ENCODE measurements at regions not wholly inside any gene's neighbourhood (a gene's known extent, or its start where the extent isn't known, plus 50 kb on each side); places are given as distances from the start of the nearest gene placed in this dataset.

GRCh38 chr6:120588424-120588823 lies 745.9 kb downstream of the TBC1D32 start:
- dilution Hi-C loops (cut with MboI; ENCODE audit: extremely low pct_ligation_motif_present, low sequenced_read_pairs), result no loop called here
- Histone ChIP-seq H3K4me3 (ENCODE audit: control insufficient read depth in 2 of 3, extremely low read depth in 1 of 3, insufficient read depth in 2 of 3, low read depth in 1 of 3, low read length in 3 of 3) (no peak overlapping the region), H3K9me1 (ENCODE audit: control insufficient read depth, extremely low read depth, insufficient read depth, low read length) (no peaks in the 10 kb centered on the region), H3K79me2 (ENCODE audit: control insufficient read depth, insufficient read depth, low read length) (no peaks in the 10 kb centered on the region), H3K9me3 (ENCODE audit: control insufficient read depth, low read depth, low read length) (no peaks in the 10 kb centered on the region), H3K4me2 (ENCODE audit: control insufficient read depth, extremely low read depth, insufficient read depth, low read depth, low read length) (no peak overlapping the region), H3K9ac (ENCODE audit: control insufficient read depth, extremely low read depth, insufficient read depth, low read length) (no peak overlapping the region), H3K27me3 (ENCODE audit: control insufficient read depth, extremely low read depth, insufficient read depth, low read length) (no peaks in the 10 kb centered on the region), H3K36me3 (ENCODE audit: control insufficient read depth in 2 of 2, extremely low read depth in 1 of 2, insufficient read depth in 2 of 2, low read length in 2 of 2) (no peaks in the 10 kb centered on the region), H4K20me1 (ENCODE audit: control insufficient read depth, extremely low read depth, insufficient read depth, low read length) (no peaks in the 10 kb centered on the region), H3K27ac (ENCODE audit: control insufficient read depth, insufficient read depth, low read length) (no peak overlapping the region), H2AFZ (ENCODE audit: control insufficient read depth, low read length) (no peak overlapping the region), H3K4me1 (ENCODE audit: control insufficient read depth, extremely low read depth, insufficient read depth, low read length) (no peaks in the 10 kb centered on the region)
- no peak for DNase-seq (ENCODE audit: low read depth, low spot score)
- TF ChIP-seq, protein P1, sequence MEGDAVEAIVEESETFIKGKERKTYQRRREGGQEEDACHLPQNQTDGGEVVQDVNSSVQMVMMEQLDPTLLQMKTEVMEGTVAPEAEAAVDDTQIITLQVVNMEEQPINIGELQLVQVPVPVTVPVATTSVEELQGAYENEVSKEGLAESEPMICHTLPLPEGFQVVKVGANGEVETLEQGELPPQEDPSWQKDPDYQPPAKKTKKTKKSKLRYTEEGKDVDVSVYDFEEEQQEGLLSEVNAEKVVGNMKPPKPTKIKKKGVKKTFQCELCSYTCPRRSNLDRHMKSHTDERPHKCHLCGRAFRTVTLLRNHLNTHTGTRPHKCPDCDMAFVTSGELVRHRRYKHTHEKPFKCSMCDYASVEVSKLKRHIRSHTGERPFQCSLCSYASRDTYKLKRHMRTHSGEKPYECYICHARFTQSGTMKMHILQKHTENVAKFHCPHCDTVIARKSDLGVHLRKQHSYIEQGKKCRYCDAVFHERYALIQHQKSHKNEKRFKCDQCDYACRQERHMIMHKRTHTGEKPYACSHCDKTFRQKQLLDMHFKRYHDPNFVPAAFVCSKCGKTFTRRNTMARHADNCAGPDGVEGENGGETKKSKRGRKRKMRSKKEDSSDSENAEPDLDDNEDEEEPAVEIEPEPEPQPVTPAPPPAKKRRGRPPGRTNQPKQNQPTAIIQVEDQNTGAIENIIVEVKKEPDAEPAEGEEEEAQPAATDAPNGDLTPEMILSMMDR (optimal IDR thresholded peaks at IDR 0.05 in 1 of 3, IDR thresholded peaks at IDR 0.05 in 1 of 3, conservative IDR thresholded peaks at IDR 0.05 in 1 of 3; ENCODE audit: extremely low read depth in 1 of 3, insufficient read depth in 2 of 3, low read length in 3 of 3), result no peak
- FAIRE-seq, result no peak

DNA sequence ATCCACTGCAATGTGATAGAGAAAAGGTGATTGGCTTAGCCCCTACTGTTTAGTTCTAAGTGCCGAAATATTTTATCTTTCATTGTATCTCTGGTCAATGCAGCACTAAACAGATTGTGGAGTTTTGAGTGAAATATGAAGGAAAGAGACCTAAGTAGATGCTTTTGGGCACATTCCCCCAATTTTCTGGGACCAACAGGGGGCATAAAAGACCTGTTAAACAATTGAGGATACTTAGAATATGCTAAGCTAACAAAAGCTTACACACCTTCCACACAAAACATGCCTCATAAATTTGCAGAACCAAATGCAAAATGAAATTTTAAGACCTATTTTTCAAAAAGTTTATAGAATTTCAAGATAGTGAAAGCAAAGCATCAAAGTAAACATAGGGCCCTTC lies 746.9 kb downstream of the TBC1D32 start:
- Histone ChIP-seq H3K9ac (ENCODE audit: control insufficient read depth, extremely low read depth, insufficient read depth, low read length) (no peak overlapping the region), H3K27ac (ENCODE audit: control insufficient read depth, insufficient read depth, low read length) (no peak overlapping the region), H3K9me3 (ENCODE audit: control insufficient read depth, low read depth, low read length) (no peaks in the 10 kb centered on the region), H3K4me2 (ENCODE audit: control insufficient read depth, extremely low read depth, insufficient read depth, low read depth, low read length) (no peak overlapping the region), H3K79me2 (ENCODE audit: control insufficient read depth, insufficient read depth, low read length) (no peaks in the 10 kb centered on the region), H3K4me3 (ENCODE audit: control insufficient read depth in 2 of 3, extremely low read depth in 1 of 3, insufficient read depth in 2 of 3, low read depth in 1 of 3, low read length in 3 of 3) (no peak overlapping the region), H2AFZ (ENCODE audit: control insufficient read depth, low read length) (no peak overlapping the region), H3K4me1 (ENCODE audit: control insufficient read depth, extremely low read depth, insufficient read depth, low read length) (no peaks in the 10 kb centered on the region), H3K9me1 (ENCODE audit: control insufficient read depth, extremely low read depth, insufficient read depth, low read length) (no peaks in the 10 kb centered on the region), H3K36me3 (ENCODE audit: control insufficient read depth in 2 of 2, extremely low read depth in 1 of 2, insufficient read depth in 2 of 2, low read length in 2 of 2) (no peaks in the 10 kb centered on the region), H4K20me1 (ENCODE audit: control insufficient read depth, extremely low read depth, insufficient read depth, low read length) (no peaks in the 10 kb centered on the region), H3K27me3 (ENCODE audit: control insufficient read depth, extremely low read depth, insufficient read depth, low read length) (no peaks in the 10 kb centered on the region)
- DNase-seq (ENCODE audit: low read depth, low spot score) (no peak), FAIRE-seq (no peak)
- no peak for TF ChIP-seq EZH2 (IDR thresholded peaks at IDR 0.05; ENCODE audit: low read length)
- dilution Hi-C loops (cut with MboI; ENCODE audit: extremely low pct_ligation_motif_present, low sequenced_read_pairs), result no loop called here

DNA sequence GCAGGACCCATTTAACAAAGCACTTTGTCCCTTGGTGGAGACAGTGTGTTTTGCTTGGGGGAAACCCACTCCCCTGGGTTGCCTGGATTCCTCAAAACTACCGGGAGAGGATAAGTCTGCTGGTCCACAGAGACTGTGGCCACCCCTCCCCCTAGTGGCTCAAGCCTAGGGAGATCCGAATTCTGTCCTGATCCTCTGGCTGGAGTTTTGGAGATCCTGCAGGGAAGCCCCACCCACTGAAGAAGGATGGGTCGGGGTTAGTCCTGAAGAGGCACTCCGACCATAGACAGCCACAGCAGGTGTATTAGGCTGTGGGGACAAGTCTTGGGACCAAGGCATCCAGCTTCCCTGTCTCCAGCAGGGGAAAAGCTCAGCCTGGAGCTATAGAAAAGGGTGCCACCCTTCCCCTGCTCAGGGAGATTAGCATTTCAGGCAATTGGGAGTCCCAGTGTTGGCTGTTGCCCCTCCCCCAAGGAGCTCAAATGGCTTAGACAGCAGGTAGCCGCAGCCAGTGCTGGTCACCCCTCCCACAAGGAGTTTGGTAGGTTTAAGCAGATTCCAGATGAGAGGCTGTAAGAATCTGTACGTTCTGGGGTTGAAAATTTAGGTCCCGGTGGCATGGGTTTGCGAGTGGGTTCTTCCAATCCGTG lies 750.0 kb downstream of the TBC1D32 start:
- dilution Hi-C loops (cut with MboI; ENCODE audit: extremely low pct_ligation_motif_present, low sequenced_read_pairs), result no loop called here
- H3K79me2 ChIP-seq (ENCODE audit: control insufficient read depth, insufficient read depth, low read length), result no peaks in the 10 kb centered on the region
- H3K9ac ChIP-seq (ENCODE audit: control insufficient read depth, extremely low read depth, insufficient read depth, low read length), result no peak overlapping the region
- FAIRE-seq (no peak), DNase-seq (ENCODE audit: low read depth, low spot score) (no peak)
- H3K9me3 ChIP-seq (ENCODE audit: control insufficient read depth, low read depth, low read length), result no peaks in the 10 kb centered on the region
- no peaks in the 10 kb centered on the region for H3K36me3 ChIP-seq (ENCODE audit: control insufficient read depth in 2 of 2, extremely low read depth in 1 of 2, insufficient read depth in 2 of 2, low read length in 2 of 2)
- H3K27me3 ChIP-seq (ENCODE audit: control insufficient read depth, extremely low read depth, insufficient read depth, low read length), result no peaks in the 10 kb centered on the region
- no peaks in the 10 kb centered on the region for H4K20me1 ChIP-seq (ENCODE audit: control insufficient read depth, extremely low read depth, insufficient read depth, low read length)
- H3K4me1 ChIP-seq (ENCODE audit: control insufficient read depth, extremely low read depth, insufficient read depth, low read length), result no peaks in the 10 kb centered on the region
- no peak overlapping the region for H2AFZ ChIP-seq (ENCODE audit: control insufficient read depth, low read length)
- no peak for TF ChIP-seq EZH2 (IDR thresholded peaks at IDR 0.05; ENCODE audit: low read length)
- TF ChIP-seq, protein P1 (optimal IDR thresholded peaks at IDR 0.05 in 1 of 3, IDR thresholded peaks at IDR 0.05 in 1 of 3, conservative IDR thresholded peaks at IDR 0.05 in 1 of 3; ENCODE audit: extremely low read depth in 1 of 3, insufficient read depth in 2 of 3, low read length in 3 of 3), result no peak
- H3K4me2 ChIP-seq (ENCODE audit: control insufficient read depth, extremely low read depth, insufficient read depth, low read depth, low read length), result no peak overlapping the region
- H3K9me1 ChIP-seq (ENCODE audit: control insufficient read depth, extremely low read depth, insufficient read depth, low read length), result no peaks in the 10 kb centered on the region
- no peak overlapping the region for H3K27ac ChIP-seq (ENCODE audit: control insufficient read depth, insufficient read depth, low read length)
- H3K4me3 ChIP-seq (ENCODE audit: control insufficient read depth in 2 of 3, extremely low read depth in 1 of 3, insufficient read depth in 2 of 3, low read depth in 1 of 3, low read length in 3 of 3), result no peak overlapping the region

Data from keratinocyte (primary cell).